PC-9 (cell line): ENCODE measurements at regions not wholly inside any gene's neighbourhood (a gene's known extent, or its start where the extent isn't known, plus 50 kb on each side); places are given as distances from the start of the nearest gene placed in this dataset.
"Not testable (repeated sequence)": the region's sequence is repeated elsewhere in the genome, so short reads cannot be mapped to it uniquely, and the experiment has no call there.

Source experiments
- EZH2 ChIP-seq: fragments of 200-600 bp; sonication (generic); IDR thresholded peaks from 2 replicates; pipeline ENCODE4 v1.8.0; 2017; ENCODE audit warnings: antibody characterized with exemption, low read depth
- TF ChIP-seq, protein P1 (sequence below): fragments of 200-600 bp; sonication (generic); conservative IDR thresholded peaks from 2 replicates; pipeline ENCODE4 v1.6.1; 2017; ENCODE audit warnings: mixed run types, antibody characterized with exemption, mild to moderate bottlenecking, moderate library complexity

DNA sequence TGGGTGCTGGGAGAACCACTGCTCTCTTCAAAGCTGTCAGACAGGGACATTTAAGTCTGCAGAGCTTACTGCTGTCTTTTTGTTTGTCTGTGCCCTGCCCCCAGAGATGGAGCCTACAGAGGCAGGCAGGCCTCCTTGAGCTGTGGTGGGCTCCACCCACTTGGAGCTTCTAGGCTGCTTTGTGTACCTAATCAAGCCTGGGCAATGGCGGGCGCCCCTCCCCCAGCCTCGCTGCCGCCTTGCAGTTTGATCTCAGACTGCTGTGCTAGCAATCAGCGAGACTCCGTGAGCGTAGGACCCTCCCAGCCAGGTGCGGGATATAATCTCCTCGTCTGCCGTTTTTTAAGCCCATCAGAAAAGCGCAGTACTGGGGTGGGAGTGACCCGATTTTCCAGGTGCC lies 125.6 kb upstream of the LRATD1 start:
- TF ChIP-seq, protein P1, sequence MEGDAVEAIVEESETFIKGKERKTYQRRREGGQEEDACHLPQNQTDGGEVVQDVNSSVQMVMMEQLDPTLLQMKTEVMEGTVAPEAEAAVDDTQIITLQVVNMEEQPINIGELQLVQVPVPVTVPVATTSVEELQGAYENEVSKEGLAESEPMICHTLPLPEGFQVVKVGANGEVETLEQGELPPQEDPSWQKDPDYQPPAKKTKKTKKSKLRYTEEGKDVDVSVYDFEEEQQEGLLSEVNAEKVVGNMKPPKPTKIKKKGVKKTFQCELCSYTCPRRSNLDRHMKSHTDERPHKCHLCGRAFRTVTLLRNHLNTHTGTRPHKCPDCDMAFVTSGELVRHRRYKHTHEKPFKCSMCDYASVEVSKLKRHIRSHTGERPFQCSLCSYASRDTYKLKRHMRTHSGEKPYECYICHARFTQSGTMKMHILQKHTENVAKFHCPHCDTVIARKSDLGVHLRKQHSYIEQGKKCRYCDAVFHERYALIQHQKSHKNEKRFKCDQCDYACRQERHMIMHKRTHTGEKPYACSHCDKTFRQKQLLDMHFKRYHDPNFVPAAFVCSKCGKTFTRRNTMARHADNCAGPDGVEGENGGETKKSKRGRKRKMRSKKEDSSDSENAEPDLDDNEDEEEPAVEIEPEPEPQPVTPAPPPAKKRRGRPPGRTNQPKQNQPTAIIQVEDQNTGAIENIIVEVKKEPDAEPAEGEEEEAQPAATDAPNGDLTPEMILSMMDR, result not testable (repeated sequence)
- TF ChIP-seq EZH2, result not testable (repeated sequence)
